BLaER1 treated with 17β-estradiol and CSF1 and Interleukin-3, amounts not matched to agents 10 nM and 100 nM (cell line): ENCODE measurements at regions not wholly inside any gene's neighbourhood (a gene's known extent, or its start where the extent isn't known, plus 50 kb on each side); places are given as distances from the start of the nearest gene placed in this dataset.

Source experiments
- H3K27ac ChIP-seq, 11 experiments: shearing (Covaris generic); formaldehyde crosslinking; 2 replicates each; pipeline ENCODE4 v1.8.1; 2022
- H3K27me3 ChIP-seq, 11 experiments: shearing (Covaris generic); formaldehyde crosslinking; 2 replicates each; pipeline ENCODE4 v1.8.1; 2022
- H3K36me3 ChIP-seq, 11 experiments: shearing (Covaris generic); formaldehyde crosslinking; 2 replicates each; pipeline ENCODE4 v1.8.1; 2022
- H3K4me1 ChIP-seq, 10 experiments: shearing (Covaris generic); formaldehyde crosslinking; 2 replicates each; pipeline ENCODE4 v1.8.1; 2022
- H3K4me2 ChIP-seq, 11 experiments: shearing (Covaris generic); formaldehyde crosslinking; 2 replicates each; pipeline ENCODE4 v1.8.1; 2022
- H3K4me3 ChIP-seq, 10 experiments: shearing (Covaris generic); formaldehyde crosslinking; 2 replicates each; pipeline ENCODE4 v1.8.1; 2022
- H3K9ac ChIP-seq, 11 experiments: shearing (Covaris generic); formaldehyde crosslinking; 2 replicates each; pipeline ENCODE4 v1.8.1; 2022
- H3K9me3 ChIP-seq, 11 experiments: shearing (Covaris generic); formaldehyde crosslinking; replicated peaks in 1 of 11; 2 replicates each; pipeline ENCODE4 v1.8.1; 2022
- H4K20me1 ChIP-seq, 11 experiments: shearing (Covaris generic); formaldehyde crosslinking; 2 replicates each; pipeline ENCODE4 v1.8.1; 2022
- Cebpa-rat ChIP-seq, 11 experiments: shearing (Covaris generic); IDR thresholded peaks; 2 replicates each; pipeline ENCODE4 v1.8.1; 2022

DNA sequence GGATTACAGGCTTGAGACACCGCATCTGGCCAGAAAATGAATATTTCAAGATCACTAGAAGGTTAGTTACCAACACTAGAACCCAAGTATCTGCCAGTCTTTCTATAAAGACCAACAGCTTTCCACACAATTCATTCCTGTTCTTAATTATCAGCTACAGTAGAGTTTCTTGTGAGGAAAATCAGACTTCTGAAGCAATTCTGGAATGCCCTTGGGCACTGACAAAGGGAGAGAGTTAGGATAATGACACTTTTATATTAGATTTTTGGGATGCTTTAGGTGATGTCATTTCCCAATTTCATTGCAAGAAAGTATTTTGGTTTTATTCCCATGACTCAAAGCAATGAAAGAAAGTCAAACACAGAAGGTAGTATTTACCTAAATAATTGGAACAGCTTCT, 497.0 kb upstream of the TUSC1 start:
- Histone ChIP-seq H3K9me3 (no peaks in the 10 kb centered on the region), H3K4me1 (no peaks in the 10 kb centered on the region), H3K27ac (no peak overlapping the region), H4K20me1 (no peaks in the 10 kb centered on the region), H3K27me3 (no peaks in the 10 kb centered on the region), H3K9ac (no peak overlapping the region), H3K36me3 (no peaks in the 10 kb centered on the region), H3K4me2 (no peak overlapping the region), H3K4me3 (no peak overlapping the region)
- no peak for TF ChIP-seq Cebpa-rat (IDR thresholded peaks at IDR 0.05)

DNA sequence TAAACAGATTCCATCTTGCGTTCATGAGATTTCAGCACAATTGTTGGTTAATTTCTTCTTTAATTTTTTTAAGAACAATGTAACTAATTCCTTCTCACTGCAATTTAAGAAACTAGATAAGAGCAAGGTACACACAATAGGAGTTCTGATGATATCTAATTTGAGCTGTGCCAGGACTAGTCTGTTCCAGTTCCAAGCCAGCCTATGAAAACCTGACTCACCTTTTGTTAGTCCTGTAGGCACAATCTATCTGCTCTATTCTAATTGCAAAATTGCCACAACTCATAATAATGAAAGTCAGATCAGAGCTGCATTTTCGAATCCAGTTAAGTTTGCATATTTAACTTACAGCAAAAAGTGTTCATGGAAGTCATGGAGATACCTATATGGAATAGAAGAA, 494.1 kb upstream of the TUSC1 start:
- H3K4me1 ChIP-seq, result no peaks in the 10 kb centered on the region
- no peak for TF ChIP-seq Cebpa-rat (IDR thresholded peaks at IDR 0.05)
- no peaks in the 10 kb centered on the region for H3K9me3 ChIP-seq
- no peak overlapping the region for H3K9ac ChIP-seq
- H3K27ac ChIP-seq, result no peak overlapping the region
- no peaks in the 10 kb centered on the region for H4K20me1 ChIP-seq
- no peak overlapping the region for H3K4me3 ChIP-seq
- H3K36me3 ChIP-seq, result no peaks in the 10 kb centered on the region
- no peak overlapping the region for H3K4me2 ChIP-seq
- no peaks in the 10 kb centered on the region for H3K27me3 ChIP-seq

DNA sequence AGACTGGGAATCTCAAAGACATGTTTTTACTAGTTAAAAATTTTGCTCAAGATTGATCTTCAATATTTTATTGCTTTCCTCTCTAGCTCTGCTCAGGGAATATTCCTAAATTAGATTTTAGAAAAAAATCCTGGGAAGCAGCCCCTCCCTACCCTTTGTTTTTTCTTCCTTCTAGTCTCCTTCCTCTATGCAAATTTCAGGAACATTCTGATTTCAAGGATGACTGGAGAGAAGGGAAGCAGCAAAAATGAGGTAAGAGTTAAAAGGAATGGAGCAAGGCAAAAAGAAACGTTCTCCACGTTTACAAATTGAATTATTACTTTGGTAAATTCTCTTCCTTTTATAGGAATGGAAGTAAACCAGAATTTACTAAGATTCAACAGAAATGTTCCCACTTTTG, 493.4 kb upstream of the TUSC1 start:
- Histone ChIP-seq H3K4me1 (no peaks in the 10 kb centered on the region), H4K20me1 (no peaks in the 10 kb centered on the region), H3K27me3 (no peaks in the 10 kb centered on the region), H3K9me3 (no peaks in the 10 kb centered on the region), H3K4me2 (no peak overlapping the region), H3K36me3 (no peaks in the 10 kb centered on the region), H3K4me3 (no peak overlapping the region), H3K9ac (no peak overlapping the region), H3K27ac (no peak overlapping the region)
- no peak for TF ChIP-seq Cebpa-rat (IDR thresholded peaks at IDR 0.05)

DNA sequence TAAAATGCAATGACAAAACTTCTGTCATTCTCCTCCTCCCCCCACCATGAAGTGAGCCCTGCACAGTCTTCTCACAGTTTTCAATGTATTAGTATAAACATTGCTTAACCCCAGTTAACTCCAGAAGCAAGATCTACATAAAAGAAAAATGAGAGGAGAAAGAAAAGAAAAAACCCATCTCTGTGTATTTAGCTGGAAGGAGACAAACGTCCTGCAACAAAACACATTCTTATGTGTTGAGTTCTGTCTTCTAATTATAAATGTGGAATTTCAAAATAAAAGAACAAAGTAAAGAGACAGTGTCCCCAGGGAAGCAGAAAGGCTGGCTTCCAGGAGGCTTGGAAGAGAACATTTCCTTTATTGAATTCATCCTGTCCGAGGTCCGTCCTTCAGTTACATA, 491.9 kb upstream of the TUSC1 start:
- Histone ChIP-seq H4K20me1 (no peaks in the 10 kb centered on the region), H3K9ac (no peak overlapping the region), H3K27ac (no peak overlapping the region), H3K4me2 (no peak overlapping the region), H3K36me3 (no peaks in the 10 kb centered on the region), H3K4me3 (no peak overlapping the region), H3K27me3 (no peaks in the 10 kb centered on the region), H3K9me3 (no peaks in the 10 kb centered on the region), H3K4me1 (no peaks in the 10 kb centered on the region)
- no peak for TF ChIP-seq Cebpa-rat (IDR thresholded peaks at IDR 0.05)

DNA sequence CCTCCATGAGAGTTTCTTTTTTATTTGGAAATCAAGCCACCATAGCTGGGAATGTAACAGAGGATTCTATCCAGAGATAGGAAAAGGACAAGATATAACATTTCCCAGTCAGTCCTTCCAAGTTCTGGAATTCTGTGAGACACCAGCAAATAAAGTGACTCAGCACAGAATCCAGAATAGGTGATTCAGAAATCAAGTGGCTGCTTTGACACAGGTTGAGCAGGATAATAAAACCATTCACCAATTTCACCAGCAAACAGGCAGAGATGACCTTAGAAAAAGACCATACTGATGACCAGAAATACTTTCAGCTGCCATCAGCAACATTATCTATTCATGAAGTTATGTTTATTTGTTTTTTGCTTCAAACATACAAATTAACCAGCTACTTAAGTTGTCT, 491.5 kb upstream of the TUSC1 start:
- no peak for TF ChIP-seq Cebpa-rat (IDR thresholded peaks at IDR 0.05)
- H3K27ac ChIP-seq, result no peak overlapping the region
- no peaks in the 10 kb centered on the region for H4K20me1 ChIP-seq
- no peaks in the 10 kb centered on the region for H3K36me3 ChIP-seq
- H3K4me1 ChIP-seq, result no peaks in the 10 kb centered on the region
- H3K9ac ChIP-seq, result no peak overlapping the region
- no peaks in the 10 kb centered on the region for H3K27me3 ChIP-seq
- H3K4me3 ChIP-seq, result no peak overlapping the region
- H3K4me2 ChIP-seq, result no peak overlapping the region
- no peaks in the 10 kb centered on the region for H3K9me3 ChIP-seq

DNA sequence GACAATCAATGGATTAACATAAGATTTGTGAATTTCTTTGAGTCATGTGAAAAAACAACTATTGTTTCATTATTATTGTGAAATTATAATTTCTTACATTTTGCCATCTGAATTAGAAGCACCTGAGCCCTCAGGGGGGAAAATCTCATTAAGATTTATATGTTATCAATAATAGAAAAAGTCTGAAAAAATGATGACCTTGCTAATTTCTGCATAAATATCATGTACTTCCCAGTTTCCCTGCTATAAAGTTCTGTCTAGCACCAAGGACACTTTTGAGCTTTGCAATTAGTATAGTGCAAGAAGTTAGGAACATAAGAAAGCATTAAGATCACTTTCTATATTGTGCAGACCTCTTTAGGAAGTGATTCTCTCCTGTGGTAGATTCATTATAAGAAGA, 488.3 kb upstream of the TUSC1 start:
- Histone ChIP-seq H3K9ac (no peak overlapping the region), H3K4me2 (no peak overlapping the region), H3K27ac (no peak overlapping the region)

DNA sequence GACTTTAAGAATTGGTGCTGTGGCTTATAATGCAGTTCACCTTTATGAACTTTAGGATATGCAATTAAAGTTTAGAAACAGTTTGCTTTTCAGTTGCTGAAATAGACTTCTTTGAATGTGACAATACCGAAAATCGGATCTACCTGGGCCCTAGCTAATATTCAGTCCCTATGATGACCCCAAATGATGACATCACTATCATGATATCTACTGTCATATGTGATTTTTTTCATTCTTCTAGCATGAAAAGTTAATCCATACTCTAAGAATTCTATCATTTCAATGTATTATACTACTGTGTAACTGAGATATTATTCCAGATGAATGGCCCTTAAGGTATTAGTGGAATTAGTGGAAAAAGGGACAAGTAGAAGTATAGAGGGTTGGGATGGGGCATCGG, 487.2 kb upstream of the TUSC1 start:
- Histone ChIP-seq H3K4me2 (no peak overlapping the region), H3K4me1 (peaks cover 0 to 13% (median 0%) of the 10 kb centered on the region in 10 experiments; a peak in 7 of 20 replicates), H3K9me3 (no peaks in the 10 kb centered on the region), H3K36me3 (no peaks in the 10 kb centered on the region), H4K20me1 (no peaks in the 10 kb centered on the region), H3K9ac (no peak overlapping the region), H3K4me3 (no peak overlapping the region), H3K27me3 (no peaks in the 10 kb centered on the region), H3K27ac (no peak overlapping the region)
- no peak for TF ChIP-seq Cebpa-rat (IDR thresholded peaks at IDR 0.05)

More for the DNA sequence above, 488.3 kb upstream of the TUSC1 start:
- Histone ChIP-seq H3K27me3 (no peaks in the 10 kb centered on the region), H3K9me3 (no peaks in the 10 kb centered on the region), H3K36me3 (no peaks in the 10 kb centered on the region), H3K4me3 (no peak overlapping the region), H4K20me1 (no peaks in the 10 kb centered on the region), H3K4me1 (peaks cover 0 to 3% (median 0%) of the 10 kb centered on the region in 10 experiments; a peak in 4 of 20 replicates)
- no peak for TF ChIP-seq Cebpa-rat (IDR thresholded peaks at IDR 0.05)

DNA sequence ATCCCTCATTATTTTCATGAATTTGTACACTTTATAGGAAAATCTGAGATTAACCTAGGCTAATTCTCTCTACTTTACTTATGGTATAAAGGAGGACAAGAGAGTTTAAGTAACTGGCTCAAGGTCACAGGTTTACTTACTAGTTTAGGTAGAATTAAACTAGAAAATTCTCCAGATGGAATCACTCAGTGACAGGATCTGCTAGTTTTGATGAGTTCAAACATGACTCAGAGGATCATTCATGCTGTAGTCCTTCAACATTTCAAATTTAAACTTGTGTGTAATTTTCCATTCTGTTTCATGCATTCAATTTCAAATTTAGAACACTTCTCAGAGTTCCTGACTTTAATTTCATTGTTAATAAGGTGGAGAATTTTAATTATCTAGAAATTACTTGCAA, 485.7 kb upstream of the TUSC1 start:
- Histone ChIP-seq H3K27ac (no peak overlapping the region), H3K4me1 (peaks cover 0 to 28% (median 13%) of the 10 kb centered on the region in 10 experiments; a peak in 13 of 20 replicates), H3K36me3 (no peaks in the 10 kb centered on the region), H3K9ac (no peak overlapping the region), H3K9me3 (no peaks in the 10 kb centered on the region), H3K27me3 (no peaks in the 10 kb centered on the region), H3K4me2 (no peak overlapping the region), H4K20me1 (no peaks in the 10 kb centered on the region), H3K4me3 (no peak overlapping the region)
- TF ChIP-seq Cebpa-rat (IDR thresholded peaks at IDR 0.05), result no peak

DNA sequence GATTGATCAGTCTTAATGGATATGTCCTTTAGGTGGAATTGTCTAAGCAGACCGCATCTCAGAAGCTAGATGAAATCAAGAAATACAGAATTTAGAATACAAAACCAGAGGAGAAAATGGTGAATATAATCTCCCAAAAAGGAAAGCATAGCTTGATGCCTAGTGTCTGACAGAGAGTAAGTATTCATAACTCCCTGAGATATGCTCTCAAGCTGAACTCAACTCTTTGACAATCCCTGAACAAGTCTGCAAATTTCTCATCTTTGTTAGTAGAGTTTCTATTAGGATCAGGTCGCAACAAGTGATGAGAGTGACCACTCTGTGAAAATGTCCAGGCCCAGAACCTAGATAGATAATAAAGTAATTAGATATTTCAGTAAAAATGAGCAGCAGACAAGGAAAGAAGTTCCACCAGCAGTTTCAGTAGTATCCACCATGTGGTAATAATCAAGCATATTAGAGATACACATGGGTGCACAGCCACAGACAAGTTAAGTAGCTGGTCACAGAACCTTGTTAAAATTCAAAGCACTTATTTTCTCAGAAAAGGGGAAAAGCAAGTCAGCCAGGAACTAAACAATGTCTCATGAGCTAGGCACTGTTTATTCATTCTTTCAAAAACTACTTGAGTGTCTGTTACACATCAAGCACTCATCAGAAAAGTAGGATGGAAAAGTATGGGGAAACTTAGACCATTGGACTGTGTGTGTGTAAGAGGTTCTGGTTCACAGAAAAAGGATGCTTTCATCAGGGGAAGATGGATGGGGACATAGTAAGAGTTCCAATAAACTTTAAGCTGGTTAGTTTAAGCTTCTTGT, 481.5 kb upstream of the TUSC1 start:
- no peak for TF ChIP-seq Cebpa-rat (IDR thresholded peaks at IDR 0.05)
- Histone ChIP-seq H3K9me3 (no peaks in the 10 kb centered on the region; a peak in 1 of 22 replicates), H3K4me3 (no peak overlapping the region), H3K27ac (peak overlapping the region in 9 of 11 experiments; percentile 2 to 82 (median 70); a peak in 16 of 22 replicates), H3K9ac (peak overlapping the region in 1 of 11 experiments; percentile 51; a peak in 2 of 22 replicates), H3K4me2 (peak overlapping the region in 5 of 11 experiments; percentile 45 to 70 (median 63); a peak in 10 of 22 replicates), H3K36me3 (no peaks in the 10 kb centered on the region), H3K27me3 (no peaks in the 10 kb centered on the region), H3K4me1 (peaks cover 0 to 46% (median 25%) of the 10 kb centered on the region in 10 experiments; a peak in 13 of 20 replicates), H4K20me1 (no peaks in the 10 kb centered on the region)
